IMR-90 (cell line): ENCODE measurements at regions not wholly inside any gene's neighbourhood (a gene's known extent, or its start where the extent isn't known, plus 50 kb on each side); places are given as distances from the start of the nearest gene placed in this dataset.

Experiments used
- ATAC-seq: fragments of 200-7000 bp; cut with Tn5 transposase; 2 replicates; pipeline ENCODE4 v1.9.1; 2020; ENCODE audit warnings: low read depth, mild to moderate bottlenecking, moderate library complexity
- BruUV-seq: library from RNA; stranded (reverse); fragments of 400-500 nt; replicated peaks from 2 replicates; lab custom pipeline; 2021; lab: Mats Ljungman, UMichigan
- CTCF ChIA-PET: fragments of 300-600 bp; formaldehyde crosslinking; extraction: SDS; loops from one replicate; lab custom pipeline; 2021; ENCODE audit warnings: antibody characterized with exemption; lab: Yijun Ruan, JAX
- POLR2A ChIA-PET: fragments of 300-600 bp; sonication (Branson Sonifier 250); formaldehyde crosslinking; loops from one replicate; lab custom pipeline; 2022; ENCODE audit warnings: antibody characterized with exemption; ENCODE audit not compliant: unreplicated experiment; lab: Charles Lee
- DNase-seq: peaks from one replicate; pipeline ENCODE4 v3.0.0; 2013
- H2AFZ ChIP-seq: replicated peaks from 2 replicates; pipeline ENCODE3; 2013; ENCODE audit warnings: low read length, mild to moderate bottlenecking; ENCODE audit not compliant: poor library complexity
- H2AK5ac ChIP-seq: 2 replicates; pipeline ENCODE4 v1.6.1; 2013; ENCODE audit warnings: low read depth, low read length, inconsistent platforms
- H2AK9ac ChIP-seq: replicated peaks from 2 replicates; pipeline ENCODE3; 2013; ENCODE audit warnings: mild to moderate bottlenecking, low read depth, low read length, moderate library complexity; ENCODE audit not compliant: poor library complexity
- H2BK120ac ChIP-seq: 2 replicates; pipeline ENCODE4 v1.6.1; 2013; ENCODE audit warnings: low read depth, low read length, inconsistent platforms
- H2BK15ac ChIP-seq: 3 replicates; pipeline ENCODE4 v1.6.1; 2013; ENCODE audit warnings: low read depth, low read length, inconsistent platforms
- H2BK20ac ChIP-seq: 2 replicates; pipeline ENCODE4 v1.6.1; 2013; ENCODE audit warnings: low read depth, mild to moderate bottlenecking, inconsistent platforms, low read length, moderate library complexity
- H2BK5ac ChIP-seq: 2 replicates; pipeline ENCODE4 v1.6.1; 2013; ENCODE audit warnings: mild to moderate bottlenecking, low read depth, low read length, inconsistent platforms; ENCODE audit not compliant: poor library complexity, severe bottlenecking
- H3K14ac ChIP-seq: replicated peaks from 2 replicates; pipeline ENCODE4 v1.6.1; 2013; ENCODE audit warnings: low read depth, low read length, inconsistent platforms
- H3K18ac ChIP-seq: 2 replicates; pipeline ENCODE4 v1.6.1; 2013; ENCODE audit warnings: low read depth, low read length, control low read depth
- H3K23ac ChIP-seq: 2 replicates; pipeline ENCODE4 v1.6.1; 2013; ENCODE audit warnings: low read depth, low read length, inconsistent platforms
- H3K27ac ChIP-seq: 2 replicates; pipeline ENCODE4 v1.5.1; 2013; ENCODE audit warnings: mild to moderate bottlenecking, control low read depth, low read length; ENCODE audit not compliant: insufficient read depth
- H3K27me3 ChIP-seq: 2 replicates; pipeline ENCODE4 v1.6.1; 2013; ENCODE audit warnings: low read length; ENCODE audit not compliant: control insufficient read depth, insufficient read depth
- H3K36me3 ChIP-seq: 2 replicates; pipeline ENCODE4 v1.6.1; 2013; ENCODE audit warnings: low read length, mixed read lengths; ENCODE audit not compliant: control insufficient read depth, insufficient read depth
- H3K4ac ChIP-seq: 2 replicates; pipeline ENCODE4 v1.6.1; 2013; ENCODE audit warnings: low read depth, low read length, inconsistent platforms
- H3K4me1 ChIP-seq: 2 replicates; pipeline ENCODE4 v1.6.1; 2013; ENCODE audit warnings: low read length, mixed read lengths; ENCODE audit not compliant: control insufficient read depth, insufficient read depth
- H3K4me2 ChIP-seq: 2 replicates; pipeline ENCODE4 v1.6.1; 2013; ENCODE audit warnings: low read depth, mild to moderate bottlenecking, control low read depth, low read length, moderate library complexity
- H3K4me3 ChIP-seq: 2 replicates; pipeline ENCODE4 v1.5.1; 2013; ENCODE audit warnings: low read depth, mild to moderate bottlenecking, control low read depth, low read length, moderate library complexity; ENCODE audit not compliant: insufficient read depth
- H3K56ac ChIP-seq: 2 replicates; pipeline ENCODE4 v1.6.1; 2013; ENCODE audit warnings: low read length, inconsistent platforms; ENCODE audit not compliant: insufficient read depth; ENCODE audit errors: extremely low read depth
- H3K79me1 ChIP-seq, 2 experiments: 2 replicates each; pipeline ENCODE4 v1.6.1; 2013; ENCODE audit warnings: low read length in 2 of 2, inconsistent platforms in 1 of 2, low read depth in 1 of 2
- H3K9ac ChIP-seq: 2 replicates; pipeline ENCODE4 v1.6.1; 2013; ENCODE audit warnings: low read depth, low read length, control low read depth
- H3K9me1 ChIP-seq: 2 replicates; pipeline ENCODE4 v1.6.1; 2013; ENCODE audit warnings: low read length, inconsistent platforms; ENCODE audit not compliant: insufficient read depth
- H3K9me3 ChIP-seq: 2 replicates; pipeline ENCODE4 v1.6.1; 2013; ENCODE audit warnings: low read length; ENCODE audit not compliant: control insufficient read depth, insufficient read depth
- H4K20me1 ChIP-seq: 2 replicates; pipeline ENCODE4 v1.6.1; 2013; ENCODE audit warnings: low read length, inconsistent platforms; ENCODE audit not compliant: insufficient read depth
- H4K5ac ChIP-seq: 2 replicates; pipeline ENCODE4 v1.6.1; 2013; ENCODE audit warnings: mild to moderate bottlenecking, low read depth, low read length, control low read depth
- H4K8ac ChIP-seq, 2 experiments: 2 replicates each; pipeline ENCODE4 v1.6.1; 2013; ENCODE audit warnings: low read depth in 2 of 2, low read length in 2 of 2, control low read depth in 1 of 2, inconsistent platforms in 1 of 2
- H4K91ac ChIP-seq: 2 replicates; pipeline ENCODE4 v1.6.1; 2013; ENCODE audit warnings: low read depth, low read length, inconsistent platforms; ENCODE audit not compliant: insufficient read depth
- WGBS, 2 experiments: methylation state at CpG; one replicate each; pipeline versions ENCODE4 v1.1.5 to v1.1.7; 2013; ENCODE audit warnings: missing lambda C conversion rate in 2 of 2; ENCODE audit not compliant: insufficient read length in 1 of 2; ENCODE audit errors: extremely low coverage in 2 of 2; 5-methylcytosine and 5-hydroxymethylcytosine counted together
- dilution Hi-C: fragments of 300-500 bp; cut with HindIII; formaldehyde crosslinking; loops from one replicate; pipeline ENCODE4 v1.14.3; 2018; ENCODE audit warnings: low sequenced_read_pairs; ENCODE audit not compliant: unreplicated experiment
- in situ Hi-C: fragments of 300-500 bp; cut with MboI; formaldehyde crosslinking; loops from 3 replicates; pipeline ENCODE4 v1.14.3; 2019; ENCODE audit warnings: low sequenced_read_pairs, inconsistent platforms, mixed read lengths
- intact Hi-C: fragments of 100-400 bp; cut with micrococcal nuclease; formaldehyde crosslinking; loops from 2 replicates; pipeline ENCODE4 v1.10.0; 2022
- TF ChIP-seq, protein P1 (sequence below): conservative IDR thresholded peaks from 2 replicates; pipeline ENCODE4 v1.5.1; 2012; ENCODE audit warnings: mild to moderate bottlenecking, low read depth, low read length, improper control_type of control experiment

DNA sequence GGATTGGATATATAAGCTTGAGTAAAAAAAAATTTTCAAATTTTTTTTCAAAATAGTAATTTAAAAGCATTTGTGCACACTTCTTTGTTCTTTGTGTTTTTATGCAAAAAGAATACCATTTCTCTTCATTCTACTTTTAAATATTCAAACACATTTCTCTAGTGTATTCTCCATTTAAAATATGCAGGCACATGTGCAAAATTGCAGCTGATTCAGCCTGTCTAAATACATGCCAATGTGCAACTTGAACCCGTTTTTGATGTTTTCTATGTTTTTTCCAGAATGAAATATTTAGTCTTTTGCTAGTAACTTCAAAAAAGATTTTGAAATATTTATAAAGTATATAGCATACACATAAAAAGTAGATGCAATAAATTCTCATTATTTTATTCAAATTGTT lies 411.8 kb downstream of the MMUT start:
- DNase-seq (no peak), ATAC-seq (no peak)
- Histone ChIP-seq H3K27ac (no peak overlapping the region), H3K23ac (no peak overlapping the region), H2BK120ac (no peak overlapping the region), H3K9me3 (no peaks in the 10 kb centered on the region), H3K27me3 (no peaks in the 10 kb centered on the region), H3K79me1 (no peaks in the 10 kb centered on the region), H4K8ac (no peak overlapping the region), H3K18ac (no peak overlapping the region), H2AK5ac (no peak overlapping the region), H2BK5ac (no peak overlapping the region), H2BK15ac (no peak overlapping the region), H3K4me2 (no peak overlapping the region), H4K5ac (no peak overlapping the region), H4K91ac (no peak overlapping the region), H3K4me3 (no peak overlapping the region), H4K20me1 (no peaks in the 10 kb centered on the region), H2BK20ac (no peak overlapping the region), H2AK9ac (no peak overlapping the region), H3K36me3 (no peaks in the 10 kb centered on the region), H3K56ac (no peak overlapping the region), H3K4ac (no peak overlapping the region), H2AFZ (no peak overlapping the region), H3K9ac (no peak overlapping the region), H3K9me1 (no peaks in the 10 kb centered on the region), H3K14ac (no peak overlapping the region), H3K4me1 (no peaks in the 10 kb centered on the region)
- in situ Hi-C loops (no loop called here), intact Hi-C loops (no loop called here), dilution Hi-C loops (no loop called here)
- ChIA-PET POLR2A (no interaction called here), CTCF (interaction anchor here (0.6 kb wide), 1 partner anchor 19 kb away, joined by 3 read pairs; no protein-coding TSS in a partner anchor)
- WGBS, 2 experiments = no CpG with 5 or more reads among the region's 1 CpG
- TF ChIP-seq, protein P1, sequence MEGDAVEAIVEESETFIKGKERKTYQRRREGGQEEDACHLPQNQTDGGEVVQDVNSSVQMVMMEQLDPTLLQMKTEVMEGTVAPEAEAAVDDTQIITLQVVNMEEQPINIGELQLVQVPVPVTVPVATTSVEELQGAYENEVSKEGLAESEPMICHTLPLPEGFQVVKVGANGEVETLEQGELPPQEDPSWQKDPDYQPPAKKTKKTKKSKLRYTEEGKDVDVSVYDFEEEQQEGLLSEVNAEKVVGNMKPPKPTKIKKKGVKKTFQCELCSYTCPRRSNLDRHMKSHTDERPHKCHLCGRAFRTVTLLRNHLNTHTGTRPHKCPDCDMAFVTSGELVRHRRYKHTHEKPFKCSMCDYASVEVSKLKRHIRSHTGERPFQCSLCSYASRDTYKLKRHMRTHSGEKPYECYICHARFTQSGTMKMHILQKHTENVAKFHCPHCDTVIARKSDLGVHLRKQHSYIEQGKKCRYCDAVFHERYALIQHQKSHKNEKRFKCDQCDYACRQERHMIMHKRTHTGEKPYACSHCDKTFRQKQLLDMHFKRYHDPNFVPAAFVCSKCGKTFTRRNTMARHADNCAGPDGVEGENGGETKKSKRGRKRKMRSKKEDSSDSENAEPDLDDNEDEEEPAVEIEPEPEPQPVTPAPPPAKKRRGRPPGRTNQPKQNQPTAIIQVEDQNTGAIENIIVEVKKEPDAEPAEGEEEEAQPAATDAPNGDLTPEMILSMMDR = no peak
- BruUV-seq = no TSS peak
